PC-9 (cell line): ENCODE measurements at regions not wholly inside any gene's neighbourhood (a gene's known extent, or its start where the extent isn't known, plus 50 kb on each side); places are given as distances from the start of the nearest gene placed in this dataset.

ENCODE experiments used
- BruUV-seq: library from RNA; stranded (reverse); fragments of 400-500 nt; replicated peaks from 2 replicates; lab custom pipeline; 2021; lab: Mats Ljungman, UMichigan
- CTCF ChIA-PET: fragments of 300-600 bp; sonication (Branson Sonifier 250); formaldehyde crosslinking; loops from one replicate; lab custom pipeline; 2022; ENCODE audit warnings: antibody characterized with exemption; lab: Charles Lee
- POLR2A ChIA-PET: fragments of 300-600 bp; sonication (Branson Sonifier 250); formaldehyde crosslinking; loops from one replicate; lab custom pipeline; 2022; ENCODE audit warnings: antibody characterized with exemption; ENCODE audit not compliant: unreplicated experiment; lab: Charles Lee
- DNase-seq, 2 experiments: peaks; one replicate each; pipeline versions ENCODE4 v3.0.0 to v3.0.0-alpha.2; 2015 to 2022; ENCODE audit warnings: mixed read lengths in 1 of 2
- H2AFZ ChIP-seq: fragments of 200-600 bp; sonication (generic); 2 replicates; pipeline ENCODE4 v1.8.1; 2017; ENCODE audit warnings: antibody characterized with exemption
- H3F3A ChIP-seq: fragments of 200-600 bp; sonication (generic); 2 replicates; pipeline ENCODE4 v1.8.1; 2017; ENCODE audit warnings: antibody characterized with exemption, mild to moderate bottlenecking, low read depth; ENCODE audit not compliant: insufficient read depth
- H3K27ac ChIP-seq: fragments of 200-600 bp; sonication (generic); 2 replicates; pipeline ENCODE4 v1.6.1; 2016; ENCODE audit warnings: mixed run types
- H3K27me3 ChIP-seq: fragments of 200-600 bp; sonication (generic); 2 replicates; pipeline ENCODE4 v1.6.1; 2016; ENCODE audit warnings: low read depth, mixed run types; ENCODE audit not compliant: insufficient read depth
- H3K36me3 ChIP-seq: fragments of 200-600 bp; sonication (generic); 2 replicates; pipeline ENCODE4 v1.6.1; 2016; ENCODE audit warnings: low read depth, mixed run types
- H3K4me1 ChIP-seq: fragments of 200-600 bp; sonication (generic); replicated peaks from 2 replicates; pipeline ENCODE4 v1.6.1; 2016; ENCODE audit warnings: mixed run types; ENCODE audit not compliant: insufficient read depth
- H3K4me2 ChIP-seq: fragments of 200-600 bp; sonication (generic); 2 replicates; pipeline ENCODE4 v1.6.1; 2017; ENCODE audit warnings: mixed run types
- H3K4me3 ChIP-seq: fragments of 200-600 bp; sonication (generic); 2 replicates; pipeline ENCODE4 v1.6.1; 2016; ENCODE audit warnings: mixed run types
- H3K79me2 ChIP-seq: fragments of 200-600 bp; sonication (generic); 2 replicates; pipeline ENCODE4 v1.6.1; 2017; ENCODE audit warnings: low read depth, mixed run types
- H3K9me2 ChIP-seq: fragments of 200-600 bp; sonication (generic); 2 replicates; pipeline ENCODE4 v1.8.1; 2017; ENCODE audit warnings: mild to moderate bottlenecking; ENCODE audit not compliant: insufficient read depth
- H3K9me3 ChIP-seq: fragments of 200-600 bp; sonication (generic); 2 replicates; pipeline ENCODE4 v1.8.1; 2016; ENCODE audit warnings: low read depth; ENCODE audit not compliant: insufficient read depth
- H4K20me1 ChIP-seq: fragments of 200-600 bp; sonication (generic); 2 replicates; pipeline ENCODE4 v1.8.1; 2017; ENCODE audit not compliant: insufficient read depth
- EZH2 ChIP-seq: fragments of 200-600 bp; sonication (generic); IDR thresholded peaks from 2 replicates; pipeline ENCODE4 v1.8.0; 2017; ENCODE audit warnings: antibody characterized with exemption, low read depth
- intact Hi-C: fragments of 100-400 bp; cut with micrococcal nuclease; formaldehyde crosslinking; loops from one replicate; pipeline ENCODE4 v1.10.0; 2022; ENCODE audit not compliant: unreplicated experiment
- TF ChIP-seq, protein P1 (sequence below): fragments of 200-600 bp; sonication (generic); conservative IDR thresholded peaks from 2 replicates; pipeline ENCODE4 v1.6.1; 2017; ENCODE audit warnings: mixed run types, antibody characterized with exemption, mild to moderate bottlenecking, moderate library complexity

DNA sequence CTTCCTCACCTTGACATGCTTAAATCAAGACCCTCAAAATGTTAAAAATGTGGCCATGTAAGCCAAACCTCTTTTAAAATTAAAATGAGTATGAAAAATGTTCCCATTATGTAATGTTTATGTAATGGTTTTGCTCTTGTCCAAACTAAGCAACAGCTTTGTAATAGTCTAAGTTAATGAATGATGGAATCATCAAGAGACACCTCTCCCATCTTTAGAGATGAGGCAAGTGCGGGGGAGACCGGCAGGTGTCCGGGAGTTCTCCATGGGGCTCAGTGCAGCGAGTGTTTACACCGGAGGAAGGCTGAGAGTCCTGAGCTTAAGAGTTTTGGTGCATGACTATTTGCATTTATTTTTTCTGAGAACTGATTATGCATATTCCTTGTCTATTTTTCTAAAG lies 384.9 kb upstream of the RNF32 start:
- ChIA-PET CTCF (no interaction called here), POLR2A (no interaction called here)
- H3K27ac ChIP-seq, result no peak overlapping the region
- H4K20me1 ChIP-seq, result 0 out of 2 replicates have a peak, but pooled peaks cover 3% of the 10 kb centered on the region
- no peaks in the 10 kb centered on the region for H3K9me3 ChIP-seq
- no peaks in the 10 kb centered on the region for H3K79me2 ChIP-seq
- TF ChIP-seq, protein P1, sequence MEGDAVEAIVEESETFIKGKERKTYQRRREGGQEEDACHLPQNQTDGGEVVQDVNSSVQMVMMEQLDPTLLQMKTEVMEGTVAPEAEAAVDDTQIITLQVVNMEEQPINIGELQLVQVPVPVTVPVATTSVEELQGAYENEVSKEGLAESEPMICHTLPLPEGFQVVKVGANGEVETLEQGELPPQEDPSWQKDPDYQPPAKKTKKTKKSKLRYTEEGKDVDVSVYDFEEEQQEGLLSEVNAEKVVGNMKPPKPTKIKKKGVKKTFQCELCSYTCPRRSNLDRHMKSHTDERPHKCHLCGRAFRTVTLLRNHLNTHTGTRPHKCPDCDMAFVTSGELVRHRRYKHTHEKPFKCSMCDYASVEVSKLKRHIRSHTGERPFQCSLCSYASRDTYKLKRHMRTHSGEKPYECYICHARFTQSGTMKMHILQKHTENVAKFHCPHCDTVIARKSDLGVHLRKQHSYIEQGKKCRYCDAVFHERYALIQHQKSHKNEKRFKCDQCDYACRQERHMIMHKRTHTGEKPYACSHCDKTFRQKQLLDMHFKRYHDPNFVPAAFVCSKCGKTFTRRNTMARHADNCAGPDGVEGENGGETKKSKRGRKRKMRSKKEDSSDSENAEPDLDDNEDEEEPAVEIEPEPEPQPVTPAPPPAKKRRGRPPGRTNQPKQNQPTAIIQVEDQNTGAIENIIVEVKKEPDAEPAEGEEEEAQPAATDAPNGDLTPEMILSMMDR, result no peak
- TF ChIP-seq EZH2, result no peak
- no peaks in the 10 kb centered on the region for H3F3A ChIP-seq
- no peak overlapping the region for H3K4me3 ChIP-seq
- peaks cover 98% of the 10 kb centered on the region for H3K27me3 ChIP-seq
- no peaks in the 10 kb centered on the region for H3K4me1 ChIP-seq
- no peak for DNase-seq
- no peaks in the 10 kb centered on the region for H3K36me3 ChIP-seq
- H3K4me2 ChIP-seq, result no peak overlapping the region
- no peak overlapping the region for H2AFZ ChIP-seq
- no TSS peak for BruUV-seq
- no peaks in the 10 kb centered on the region for H3K9me2 ChIP-seq
- intact Hi-C loops, result no loop called here

DNA sequence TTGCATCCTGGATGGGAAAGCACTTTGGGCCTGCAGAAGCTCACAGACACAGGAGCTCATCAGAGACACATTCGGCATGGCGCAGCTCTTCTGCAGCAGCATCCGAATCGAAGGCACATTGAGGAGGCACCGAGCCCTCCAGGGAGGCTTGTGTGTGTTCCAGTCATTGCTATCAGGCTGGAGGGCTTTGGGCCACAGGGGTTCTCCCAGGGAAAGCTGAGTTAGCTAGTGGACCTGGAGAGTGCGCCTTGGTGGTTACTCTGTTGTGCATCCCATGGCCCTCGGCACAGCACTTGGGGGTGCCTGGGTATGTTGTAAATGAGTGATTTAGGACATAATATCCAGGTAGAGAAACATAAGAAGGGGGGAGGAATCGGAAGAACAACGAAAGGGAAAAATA lies 388.7 kb upstream of the RNF32 start:
- no peaks in the 10 kb centered on the region for H3K9me2 ChIP-seq
- DNase-seq, result no peak
- H2AFZ ChIP-seq, result no peak overlapping the region
- H3K27me3 ChIP-seq, result peaks cover 95% of the 10 kb centered on the region
- TF ChIP-seq, protein P1, result no peak
- no peak for TF ChIP-seq EZH2
- H3K9me3 ChIP-seq, result no peaks in the 10 kb centered on the region
- no peaks in the 10 kb centered on the region for H3K79me2 ChIP-seq
- H3K4me1 ChIP-seq, result no peaks in the 10 kb centered on the region
- intact Hi-C loops, result no loop called here
- 0 out of 2 replicates have a peak, but pooled peaks cover 3% of the 10 kb centered on the region for H4K20me1 ChIP-seq
- no peak overlapping the region for H3K4me2 ChIP-seq
- H3F3A ChIP-seq, result no peaks in the 10 kb centered on the region
- BruUV-seq, result no TSS peak
- ChIA-PET CTCF (no interaction called here), POLR2A (no interaction called here)
- H3K27ac ChIP-seq, result no peak overlapping the region
- H3K36me3 ChIP-seq, result no peaks in the 10 kb centered on the region
- H3K4me3 ChIP-seq, result no peak overlapping the region

DNA sequence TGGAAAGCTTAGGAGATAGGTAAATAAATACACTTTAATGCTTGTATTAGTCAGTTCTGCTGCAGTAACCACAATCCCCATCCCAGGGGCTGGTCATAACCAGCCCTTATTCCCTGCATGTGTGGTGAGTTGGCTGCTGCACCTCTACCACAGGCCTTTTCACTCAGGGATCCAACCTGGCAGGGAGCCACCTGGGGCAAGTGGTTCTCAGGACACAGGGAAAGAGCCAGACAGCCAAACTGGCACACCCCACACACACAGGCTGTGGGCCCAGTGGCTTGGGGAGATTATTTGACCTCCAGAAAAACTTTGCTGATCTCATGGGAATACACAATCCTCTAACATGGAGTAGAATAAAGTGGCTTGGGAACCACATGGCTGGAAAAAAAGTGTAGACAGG lies 400.0 kb upstream of the RNF32 start:
- CTCF ChIA-PET, result no interaction called here
- BruUV-seq, result no TSS peak
- H3K36me3 ChIP-seq, result no peaks in the 10 kb centered on the region
- H3K9me3 ChIP-seq, result 0 out of 2 replicates have a peak, but pooled peaks cover 3% of the 10 kb centered on the region
- no peaks in the 10 kb centered on the region for H4K20me1 ChIP-seq
- POLR2A ChIA-PET, result no interaction called here
- no peaks in the 10 kb centered on the region for H3K79me2 ChIP-seq
- intact Hi-C loops, result no loop called here
- peaks cover 78% of the 10 kb centered on the region for H3K27me3 ChIP-seq
- H2AFZ ChIP-seq, result no peak overlapping the region
- H3K9me2 ChIP-seq, result 0 out of 2 replicates have a peak, but pooled peaks cover 4% of the 10 kb centered on the region
- no peak overlapping the region for H3K27ac ChIP-seq
- H3K4me2 ChIP-seq, result no peak overlapping the region
- H3K4me3 ChIP-seq, result no peak overlapping the region
- H3F3A ChIP-seq, result no peaks in the 10 kb centered on the region
- DNase-seq, result no peak
- TF ChIP-seq EZH2, result no peak
- TF ChIP-seq, protein P1, result no peak
- H3K4me1 ChIP-seq, result no peaks in the 10 kb centered on the region
